K562 (cell line): ENCODE measurements at regions not wholly inside any gene's neighbourhood (a gene's known extent, or its start where the extent isn't known, plus 50 kb on each side); places are given as distances from the start of the nearest gene placed in this dataset.

Source experiments
- ATAC-seq: fragments of 200-7000 bp; cut with Tn5 transposase; 3 replicates; pipeline ENCODE4 v1.9.1; 2020; ENCODE audit warnings: moderate library complexity
- BruUV-seq: library from RNA; stranded (reverse); fragments of 400-500 nt; replicated peaks from 2 replicates; lab custom pipeline; 2021; lab: Mats Ljungman, UMichigan
- CTCF ChIA-PET: fragments of 300-600 bp; formaldehyde crosslinking; extraction: SDS; loops from one replicate; lab custom pipeline; 2021; ENCODE audit warnings: low intra/inter-chr PET ratio; lab: Yijun Ruan, JAX
- POLR2A ChIA-PET: fragments of 300-600, 350-650 bp; sonication (Branson Sonifier 250); formaldehyde crosslinking; extraction: SDS; loops from one replicate; lab custom pipeline; 2021; ENCODE audit warnings: antibody characterized with exemption, inconsistent platforms; lab: Yijun Ruan, JAX
- DNase-seq, 4 experiments: peaks; one replicate each; pipeline versions ENCODE4 v3.0.0 to v3.0.0-alpha.2; 2011 to 2018; ENCODE audit warnings: low spot score in 3 of 4, mixed read lengths in 3 of 4; ENCODE audit errors: extremely low read depth in 1 of 4
- FAIRE-seq: peaks from 2 replicates; lab custom pipeline; 2011; peaks lifted over from hg19 to GRCh38; lab: Jason Lieb, UNC
- H2AFZ ChIP-seq: 2 replicates; pipeline ENCODE4 v1.6.0; 2011; ENCODE audit warnings: low read depth, low read length, control low read depth, inconsistent platforms
- H3K27ac ChIP-seq: fragments of 200-600 bp; 3 replicates; pipeline ENCODE4 v1.8.0; 2011; ENCODE audit warnings: low read depth, mild to moderate bottlenecking, control low read depth, inconsistent platforms, low read length, moderate library complexity, mixed read lengths; ENCODE audit errors: extremely low read depth
- H3K27me3 ChIP-seq, 2 experiments: fragments of 300-600 bp in 1 of 2; 2 replicates in 1 of 2; 3 replicates in 1 of 2; pipeline versions ENCODE4 v1.6.0 to v1.8.0; 2011; ENCODE audit warnings: inconsistent platforms in 2 of 2, low read length in 2 of 2, mild to moderate bottlenecking in 1 of 2, mixed read lengths in 1 of 2, moderate library complexity in 1 of 2; ENCODE audit not compliant: control insufficient read depth in 2 of 2, insufficient read depth in 2 of 2
- H3K36me3 ChIP-seq: fragments of 300-600 bp; 3 replicates; pipeline ENCODE4 v1.8.0; 2011; ENCODE audit warnings: mild to moderate bottlenecking, low read length, inconsistent platforms; ENCODE audit not compliant: control insufficient read depth, insufficient read depth
- H3K4me1 ChIP-seq, 2 experiments: fragments of 200-600 bp in 1 of 2; replicated peaks in 1 of 2; 2 replicates in 1 of 2; 3 replicates in 1 of 2; pipeline versions ENCODE4 v1.5.1 to v1.8.0; 2011; ENCODE audit warnings: inconsistent platforms in 2 of 2, low read length in 2 of 2, mild to moderate bottlenecking in 1 of 2, mixed read lengths in 1 of 2, moderate library complexity in 1 of 2; ENCODE audit not compliant: control insufficient read depth in 2 of 2, insufficient read depth in 2 of 2
- H3K4me2 ChIP-seq: 2 replicates; pipeline ENCODE4 v1.6.1; 2011; ENCODE audit warnings: low read length, control low read depth, inconsistent platforms, mixed read lengths; ENCODE audit not compliant: insufficient read depth
- H3K4me3 ChIP-seq: fragments of 200-600 bp; sonication (generic), shearing (Covaris generic); 2 replicates; pipeline ENCODE4 v1.5.1; 2016; ENCODE audit warnings: control low read depth, inconsistent platforms
- H3K79me2 ChIP-seq: fragments of 200-600 bp; 3 replicates; pipeline ENCODE4 v1.8.0; 2011; ENCODE audit warnings: low read length, inconsistent platforms; ENCODE audit not compliant: control insufficient read depth, insufficient read depth
- H3K9ac ChIP-seq, 2 experiments: 2 replicates each; pipeline versions ENCODE4 v1.6.0 to v1.6.1; 2011; ENCODE audit warnings: low read depth in 2 of 2, low read length in 2 of 2, control low read depth in 1 of 2, inconsistent platforms in 1 of 2, mild to moderate bottlenecking in 1 of 2, mixed read lengths in 1 of 2; ENCODE audit not compliant: insufficient read depth in 1 of 2
- H3K9me1 ChIP-seq: one replicate; pipeline ENCODE4 v1.6.0; 2011; ENCODE audit warnings: inconsistent platforms, mild to moderate bottlenecking, low read length, moderate library complexity; ENCODE audit not compliant: control insufficient read depth, insufficient read depth
- H3K9me3 ChIP-seq: replicated peaks from 2 replicates; pipeline ENCODE4 v1.5.1; 2011; ENCODE audit warnings: low read depth, low read length, inconsistent platforms; ENCODE audit not compliant: control insufficient read depth, insufficient read depth
- H4K20me1 ChIP-seq: replicated peaks from 2 replicates; pipeline ENCODE4 v1.6.1; 2011; ENCODE audit warnings: low read length, inconsistent platforms, mixed read lengths; ENCODE audit not compliant: control insufficient read depth, insufficient read depth
- HLTF ChIP-seq: fragments of 450-650 bp; IDR thresholded peaks from 2 replicates; pipeline ENCODE4 v1.6.1; 2016
- SAFB ChIP-seq: fragments of 200-400 bp; formaldehyde crosslinking; IDR thresholded peaks from 2 replicates; pipeline ENCODE4 v1.6.1; 2017; ENCODE audit warnings: low read depth, low read length, borderline replicate concordance
- SMC3 ChIP-seq: conservative IDR thresholded peaks from 2 replicates; pipeline ENCODE4 v1.6.1; 2011; ENCODE audit warnings: low read depth, low read length, improper control_type of control experiment; ENCODE audit not compliant: insufficient read depth
- YY1 ChIP-seq, 3 experiments: IDR thresholded peaks; 2 replicates each; pipeline ENCODE4 v1.6.1; 2011; ENCODE audit warnings: low read length in 2 of 3, mild to moderate bottlenecking in 2 of 3, moderate library complexity in 2 of 3, borderline replicate concordance in 1 of 3, control low read depth in 1 of 3, low read depth in 1 of 3; ENCODE audit not compliant: insufficient read depth in 3 of 3, insufficient replicate concordance in 2 of 3, control insufficient read depth in 1 of 3, insufficient read length in 1 of 3; ENCODE audit errors: extremely low read depth in 1 of 3
- ZNF24 ChIP-seq: fragments of 450-650 bp; IDR thresholded peaks from 2 replicates; pipeline ENCODE4 v1.6.1; 2016
- WGBS: fragments of 100-300 bp; shearing (Covaris generic); methylation state at CpG from one replicate; pipeline ENCODE4 v1.1.6; 2016; ENCODE audit warnings: low coverage, mixed read lengths; ENCODE audit not compliant: insufficient coverage; ENCODE audit errors: missing lambda C conversion rate; 5-methylcytosine and 5-hydroxymethylcytosine counted together
- in situ Hi-C: fragments of 300-500 bp; cut with MboI; formaldehyde crosslinking; loops from 4 replicates; pipeline ENCODE4 v1.15.0; 2018; ENCODE audit warnings: inconsistent platforms, mixed read lengths
- intact Hi-C: fragments of 100-400 bp; cut with micrococcal nuclease; formaldehyde crosslinking; loops from 2 replicates; pipeline ENCODE4 v1.14.2; 2022
- TF ChIP-seq, protein P1 (sequence below): IDR thresholded peaks from 3 replicates; pipeline ENCODE4 v1.6.1; 2011; ENCODE audit warnings: borderline replicate concordance, mild to moderate bottlenecking, moderate library complexity; ENCODE audit not compliant: insufficient read length; ENCODE audit errors: extremely low read depth
- TF ChIP-seq, protein P2 (sequence below): fragments of 250-450 bp; sonication (Bioruptor Pico); IDR thresholded peaks from 2 replicates; pipeline ENCODE4 v1.5.0; 2021
- TF ChIP-seq, protein P3 (sequence below): fragments of 150-350 bp; IDR thresholded peaks from 2 replicates; pipeline ENCODE4 v1.6.1; 2014; ENCODE audit warnings: low read depth, mild to moderate bottlenecking, low read length, borderline replicate concordance
- TF ChIP-seq, protein P4 (sequence below): sonication (generic); formaldehyde crosslinking; IDR thresholded peaks from 2 replicates; pipeline ENCODE4 v1.8.0; 2022; ENCODE audit warnings: missing genetic modification reagents, mild to moderate bottlenecking, borderline replicate concordance

DNA sequence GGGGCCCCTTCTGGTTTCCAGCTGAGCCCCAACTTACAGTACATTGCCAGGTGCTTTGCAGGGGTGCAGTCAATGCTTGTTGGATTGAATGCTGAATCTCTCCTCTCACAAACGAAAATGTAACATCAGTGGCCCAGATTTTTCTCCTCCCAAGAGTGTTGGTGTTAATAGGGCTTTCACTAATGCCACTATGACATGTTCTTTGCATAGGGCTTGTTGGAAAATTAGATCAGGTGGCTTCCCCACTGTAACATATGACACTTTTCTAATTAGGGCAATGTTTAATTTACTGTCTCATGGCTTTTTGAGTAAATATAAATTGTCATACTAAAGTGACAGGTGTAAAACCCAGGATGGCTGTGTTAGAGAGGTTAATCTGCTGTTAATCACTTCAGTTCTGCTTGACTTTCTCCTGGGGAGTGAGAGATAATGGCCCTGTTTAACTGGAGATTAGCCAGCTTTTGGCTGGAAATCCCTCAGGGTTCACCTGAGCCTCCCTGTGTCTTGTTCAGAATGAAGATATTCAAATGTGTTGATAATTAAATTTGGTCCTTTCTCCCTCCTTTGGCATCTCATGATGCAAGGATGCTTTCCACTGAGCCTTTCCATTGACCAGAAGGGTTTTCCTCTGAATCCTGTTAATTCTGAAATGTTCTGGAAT, 502.3 kb downstream of the RBFOX1 start (continued):
- TF ChIP-seq, protein P1, sequence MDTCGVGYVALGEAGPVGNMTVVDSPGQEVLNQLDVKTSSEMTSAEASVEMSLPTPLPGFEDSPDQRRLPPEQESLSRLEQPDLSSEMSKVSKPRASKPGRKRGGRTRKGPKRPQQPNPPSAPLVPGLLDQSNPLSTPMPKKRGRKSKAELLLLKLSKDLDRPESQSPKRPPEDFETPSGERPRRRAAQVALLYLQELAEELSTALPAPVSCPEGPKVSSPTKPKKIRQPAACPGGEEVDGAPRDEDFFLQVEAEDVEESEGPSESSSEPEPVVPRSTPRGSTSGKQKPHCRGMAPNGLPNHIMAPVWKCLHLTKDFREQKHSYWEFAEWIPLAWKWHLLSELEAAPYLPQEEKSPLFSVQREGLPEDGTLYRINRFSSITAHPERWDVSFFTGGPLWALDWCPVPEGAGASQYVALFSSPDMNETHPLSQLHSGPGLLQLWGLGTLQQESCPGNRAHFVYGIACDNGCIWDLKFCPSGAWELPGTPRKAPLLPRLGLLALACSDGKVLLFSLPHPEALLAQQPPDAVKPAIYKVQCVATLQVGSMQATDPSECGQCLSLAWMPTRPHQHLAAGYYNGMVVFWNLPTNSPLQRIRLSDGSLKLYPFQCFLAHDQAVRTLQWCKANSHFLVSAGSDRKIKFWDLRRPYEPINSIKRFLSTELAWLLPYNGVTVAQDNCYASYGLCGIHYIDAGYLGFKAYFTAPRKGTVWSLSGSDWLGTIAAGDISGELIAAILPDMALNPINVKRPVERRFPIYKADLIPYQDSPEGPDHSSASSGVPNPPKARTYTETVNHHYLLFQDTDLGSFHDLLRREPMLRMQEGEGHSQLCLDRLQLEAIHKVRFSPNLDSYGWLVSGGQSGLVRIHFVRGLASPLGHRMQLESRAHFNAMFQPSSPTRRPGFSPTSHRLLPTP, result no peak
- TF ChIP-seq, protein P2, sequence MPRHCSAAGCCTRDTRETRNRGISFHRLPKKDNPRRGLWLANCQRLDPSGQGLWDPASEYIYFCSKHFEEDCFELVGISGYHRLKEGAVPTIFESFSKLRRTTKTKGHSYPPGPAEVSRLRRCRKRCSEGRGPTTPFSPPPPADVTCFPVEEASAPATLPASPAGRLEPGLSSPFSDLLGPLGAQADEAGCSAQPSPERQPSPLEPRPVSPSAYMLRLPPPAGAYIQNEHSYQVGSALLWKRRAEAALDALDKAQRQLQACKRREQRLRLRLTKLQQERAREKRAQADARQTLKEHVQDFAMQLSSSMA, result no peak
- TF ChIP-seq SMC3 (no peak), SAFB (no peak)

DNA sequence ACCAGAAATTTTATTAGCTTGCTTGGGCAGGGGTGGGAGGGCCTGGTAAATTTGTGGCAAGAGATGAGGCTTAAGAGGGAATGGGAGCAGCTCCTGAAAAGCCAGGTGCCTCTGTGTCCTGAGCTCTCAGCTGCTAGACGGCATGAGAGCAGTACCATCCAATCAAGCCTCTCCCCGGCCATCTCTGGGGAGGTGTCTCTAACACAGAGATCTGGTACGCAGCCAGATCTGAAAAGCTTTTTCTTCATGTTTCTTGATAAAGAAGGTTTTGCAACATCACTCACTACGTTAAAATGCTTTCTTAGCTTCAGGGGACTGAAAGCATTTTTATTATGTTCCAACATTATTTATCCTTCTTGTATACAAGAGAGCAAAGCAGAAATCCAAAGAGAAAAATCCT, 488.2 kb downstream of the RBFOX1 start:
- Histone ChIP-seq H3K4me1 (no peaks in the 10 kb centered on the region), H3K9me1 (no peaks in the 10 kb centered on the region), H3K9me3 (no peaks in the 10 kb centered on the region), H3K27me3 (no peaks in the 10 kb centered on the region), H3K4me2 (no peak overlapping the region), H3K4me3 (no peak overlapping the region), H3K9ac (no peak overlapping the region), H3K36me3 (no peaks in the 10 kb centered on the region), H3K79me2 (no peaks in the 10 kb centered on the region), H3K27ac (no peak overlapping the region), H4K20me1 (no peaks in the 10 kb centered on the region), H2AFZ (no peak overlapping the region)
- BruUV-seq, result no TSS peak
- DNase-seq (no peak), ATAC-seq (no peak), FAIRE-seq (no peak)
- WGBS, result 14% methylated on average over 4 of the region's 4 CpGs
- ChIA-PET POLR2A (interaction anchor here (1.2 to 1.5 kb wide), 3 partner anchors 12 to 16 kb away, joined by 3 to 4 read pairs (median 4); no protein-coding TSS in a partner anchor), CTCF (no interaction called here)
- intact Hi-C loops (no loop called here), in situ Hi-C loops (no loop called here)
- TF ChIP-seq ZNF24, result no peak
- no peak for TF ChIP-seq HLTF
- TF ChIP-seq YY1 (IDR thresholded peaks at IDR 0.05; ENCODE audit: borderline replicate concordance in 1 of 3, control insufficient read depth in 1 of 3, extremely low read depth in 1 of 3, insufficient read depth in 3 of 3, insufficient read length in 1 of 3, insufficient replicate concordance in 2 of 3, low read depth in 1 of 3, low read length in 2 of 3), result no peak
- TF ChIP-seq, protein P3, sequence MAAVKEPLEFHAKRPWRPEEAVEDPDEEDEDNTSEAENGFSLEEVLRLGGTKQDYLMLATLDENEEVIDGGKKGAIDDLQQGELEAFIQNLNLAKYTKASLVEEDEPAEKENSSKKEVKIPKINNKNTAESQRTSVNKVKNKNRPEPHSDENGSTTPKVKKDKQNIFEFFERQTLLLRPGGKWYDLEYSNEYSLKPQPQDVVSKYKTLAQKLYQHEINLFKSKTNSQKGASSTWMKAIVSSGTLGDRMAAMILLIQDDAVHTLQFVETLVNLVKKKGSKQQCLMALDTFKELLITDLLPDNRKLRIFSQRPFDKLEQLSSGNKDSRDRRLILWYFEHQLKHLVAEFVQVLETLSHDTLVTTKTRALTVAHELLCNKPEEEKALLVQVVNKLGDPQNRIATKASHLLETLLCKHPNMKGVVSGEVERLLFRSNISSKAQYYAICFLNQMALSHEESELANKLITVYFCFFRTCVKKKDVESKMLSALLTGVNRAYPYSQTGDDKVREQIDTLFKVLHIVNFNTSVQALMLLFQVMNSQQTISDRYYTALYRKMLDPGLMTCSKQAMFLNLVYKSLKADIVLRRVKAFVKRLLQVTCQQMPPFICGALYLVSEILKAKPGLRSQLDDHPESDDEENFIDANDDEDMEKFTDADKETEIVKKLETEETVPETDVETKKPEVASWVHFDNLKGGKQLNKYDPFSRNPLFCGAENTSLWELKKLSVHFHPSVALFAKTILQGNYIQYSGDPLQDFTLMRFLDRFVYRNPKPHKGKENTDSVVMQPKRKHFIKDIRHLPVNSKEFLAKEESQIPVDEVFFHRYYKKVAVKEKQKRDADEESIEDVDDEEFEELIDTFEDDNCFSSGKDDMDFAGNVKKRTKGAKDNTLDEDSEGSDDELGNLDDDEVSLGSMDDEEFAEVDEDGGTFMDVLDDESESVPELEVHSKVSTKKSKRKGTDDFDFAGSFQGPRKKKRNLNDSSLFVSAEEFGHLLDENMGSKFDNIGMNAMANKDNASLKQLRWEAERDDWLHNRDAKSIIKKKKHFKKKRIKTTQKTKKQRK, result no peak
- TF ChIP-seq, protein P4, sequence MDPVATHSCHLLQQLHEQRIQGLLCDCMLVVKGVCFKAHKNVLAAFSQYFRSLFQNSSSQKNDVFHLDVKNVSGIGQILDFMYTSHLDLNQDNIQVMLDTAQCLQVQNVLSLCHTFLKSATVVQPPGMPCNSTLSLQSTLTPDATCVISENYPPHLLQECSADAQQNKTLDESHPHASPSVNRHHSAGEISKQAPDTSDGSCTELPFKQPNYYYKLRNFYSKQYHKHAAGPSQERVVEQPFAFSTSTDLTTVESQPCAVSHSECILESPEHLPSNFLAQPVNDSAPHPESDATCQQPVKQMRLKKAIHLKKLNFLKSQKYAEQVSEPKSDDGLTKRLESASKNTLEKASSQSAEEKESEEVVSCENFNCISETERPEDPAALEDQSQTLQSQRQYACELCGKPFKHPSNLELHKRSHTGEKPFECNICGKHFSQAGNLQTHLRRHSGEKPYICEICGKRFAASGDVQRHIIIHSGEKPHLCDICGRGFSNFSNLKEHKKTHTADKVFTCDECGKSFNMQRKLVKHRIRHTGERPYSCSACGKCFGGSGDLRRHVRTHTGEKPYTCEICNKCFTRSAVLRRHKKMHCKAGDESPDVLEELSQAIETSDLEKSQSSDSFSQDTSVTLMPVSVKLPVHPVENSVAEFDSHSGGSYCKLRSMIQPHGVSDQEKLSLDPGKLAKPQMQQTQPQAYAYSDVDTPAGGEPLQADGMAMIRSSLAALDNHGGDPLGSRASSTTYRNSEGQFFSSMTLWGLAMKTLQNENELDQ (CRISPR knock-in tag), result no peak
